OCI-LY7 (cell line): ENCODE measurements at regions not wholly inside any gene's neighbourhood (a gene's known extent, or its start where the extent isn't known, plus 50 kb on each side); places are given as distances from the start of the nearest gene placed in this dataset.

ENCODE experiments used
- BruUV-seq: library from RNA; stranded (reverse); fragments of 400-500 nt; replicated peaks from 2 replicates; lab custom pipeline; 2021; lab: Mats Ljungman, UMichigan
- CTCF ChIA-PET: fragments of 300-600 bp; sonication (Branson Sonifier 250); formaldehyde crosslinking; loops from one replicate; lab custom pipeline; 2022; ENCODE audit warnings: antibody characterized with exemption; ENCODE audit not compliant: unreplicated experiment; lab: Charles Lee
- POLR2A ChIA-PET: fragments of 300-600 bp; sonication (Branson Sonifier 250); formaldehyde crosslinking; loops from one replicate; lab custom pipeline; 2022; ENCODE audit warnings: antibody characterized with exemption; lab: Charles Lee
- DNase-seq: peaks from one replicate; pipeline ENCODE4 v3.0.0-alpha.2; 2015; ENCODE audit warnings: low spot score
- H2AFZ ChIP-seq: fragments of 200-600 bp; sonication (generic), shearing (Covaris generic); 2 replicates; pipeline ENCODE4 v1.6.1; 2014; ENCODE audit warnings: mild to moderate bottlenecking, antibody characterized with exemption, low read length, moderate library complexity
- H3K27ac ChIP-seq: fragments of 200-600 bp; sonication (generic); 2 replicates; pipeline ENCODE4 v1.5.1; 2014; ENCODE audit warnings: mixed run types, low read depth, mild to moderate bottlenecking, moderate library complexity, low read length, inconsistent platforms; ENCODE audit not compliant: poor library complexity, severe bottlenecking
- H3K36me3 ChIP-seq: fragments of 200-600 bp; sonication (generic); 2 replicates; pipeline ENCODE4 v1.6.1; 2014; ENCODE audit warnings: mild to moderate bottlenecking, antibody characterized with exemption, low read length, moderate library complexity, mixed read lengths; ENCODE audit not compliant: insufficient read depth
- H3K4me1 ChIP-seq: fragments of 200-600 bp; sonication (generic); 2 replicates; pipeline ENCODE4 v1.5.1; 2014; ENCODE audit warnings: mild to moderate bottlenecking, low read length; ENCODE audit not compliant: insufficient read depth, poor library complexity, severe bottlenecking
- H3K4me2 ChIP-seq: fragments of 200-600 bp; sonication (generic); 2 replicates; pipeline ENCODE4 v1.6.1; 2014; ENCODE audit warnings: mild to moderate bottlenecking, low read length
- H3K4me3 ChIP-seq: fragments of 200-600 bp; sonication (generic); 2 replicates; pipeline ENCODE4 v1.5.1; 2014; ENCODE audit warnings: mild to moderate bottlenecking, low read depth, low read length; ENCODE audit not compliant: poor library complexity, severe bottlenecking
- H3K79me2 ChIP-seq: fragments of 200-600 bp; sonication (generic); 2 replicates; pipeline ENCODE4 v1.6.1; 2016; ENCODE audit warnings: low read depth, mild to moderate bottlenecking, low read length, moderate library complexity, mixed read lengths; ENCODE audit not compliant: insufficient read depth
- H3K9me2 ChIP-seq: fragments of 200-600 bp; sonication (generic); 2 replicates; pipeline ENCODE4 v1.6.1; 2016; ENCODE audit warnings: mild to moderate bottlenecking, low read length, mixed read lengths; ENCODE audit not compliant: insufficient read depth
- H3K9me3 ChIP-seq: fragments of 200-600 bp; sonication (generic); 2 replicates; pipeline ENCODE4 v1.6.1; 2014; ENCODE audit warnings: mild to moderate bottlenecking, mixed run types, low read length, mixed read lengths
- H4K20me1 ChIP-seq: fragments of 200-600 bp; sonication (generic); 2 replicates; pipeline ENCODE4 v1.6.1; 2014; ENCODE audit warnings: mild to moderate bottlenecking, antibody characterized with exemption, low read length, moderate library complexity, mixed read lengths; ENCODE audit not compliant: insufficient read depth
- CTCF ChIP-seq: fragments of 200-600 bp; sonication (generic); conservative IDR thresholded peaks from 2 replicates; pipeline ENCODE4 v1.5.1; 2014; ENCODE audit warnings: mild to moderate bottlenecking, antibody characterized with exemption, low read length, moderate library complexity, mixed read lengths
- EZH2phosphoT487 ChIP-seq: fragments of 200-600 bp; sonication (generic); IDR thresholded peaks from 2 replicates; pipeline ENCODE4 v1.6.1; 2018; ENCODE audit warnings: low read depth, borderline replicate concordance, mild to moderate bottlenecking, mixed run types, antibody characterized with exemption, low read length, moderate library complexity, mixed read lengths
- intact Hi-C: fragments of 100-400 bp; cut with micrococcal nuclease; formaldehyde crosslinking; loops from one replicate; pipeline ENCODE4 v1.10.0; 2022; ENCODE audit not compliant: unreplicated experiment

DNA sequence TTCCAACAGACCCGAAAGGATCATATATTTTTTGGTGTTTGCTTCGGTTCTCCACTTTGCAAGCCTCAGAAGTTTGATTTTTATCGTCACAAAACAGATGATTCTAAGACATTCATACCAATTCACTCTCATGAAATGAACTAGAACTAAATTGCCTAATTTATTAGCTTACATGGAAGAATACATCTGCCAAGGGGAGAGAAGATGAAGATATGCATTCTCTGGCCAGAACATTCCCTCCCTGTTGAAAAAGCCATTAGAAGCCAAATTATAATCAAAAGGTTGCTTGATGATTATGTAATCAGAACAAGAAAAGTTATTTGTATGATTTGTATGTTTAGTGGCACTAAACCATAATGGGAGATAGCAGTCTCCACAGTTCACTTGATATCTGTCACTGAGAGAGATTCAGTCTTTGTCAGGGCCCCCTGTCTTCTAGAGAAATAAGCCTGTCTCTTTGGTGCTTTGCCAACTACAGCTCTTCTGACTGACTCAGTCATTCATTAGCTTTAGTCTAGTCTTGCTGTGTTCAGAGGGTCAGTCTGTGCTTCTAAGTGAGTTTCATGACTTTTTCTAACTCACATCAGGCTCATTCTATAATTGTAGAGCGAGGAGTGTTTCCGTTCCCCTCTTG is 95.3 kb upstream of the GNAI1 start:
- Histone ChIP-seq H3K9me3 (no peaks in the 10 kb centered on the region), H3K4me3 (no peak overlapping the region), H3K4me1 (no peaks in the 10 kb centered on the region), H3K27ac (no peak overlapping the region), H3K36me3 (no peaks in the 10 kb centered on the region), H4K20me1 (no peaks in the 10 kb centered on the region), H3K4me2 (no peak overlapping the region), H2AFZ (no peak overlapping the region), H3K79me2 (no peaks in the 10 kb centered on the region), H3K9me2 (no peaks in the 10 kb centered on the region)
- ChIA-PET POLR2A (interaction anchor here (0.7 kb wide), 1 partner anchor 939 kb away, joined by 4 read pairs; no protein-coding TSS in a partner anchor), CTCF (no interaction called here)
- intact Hi-C loops = no loop called here
- no peak for DNase-seq
- TF ChIP-seq EZH2phosphoT487 (no peak), CTCF (no peak)
- BruUV-seq = no TSS peak

DNA sequence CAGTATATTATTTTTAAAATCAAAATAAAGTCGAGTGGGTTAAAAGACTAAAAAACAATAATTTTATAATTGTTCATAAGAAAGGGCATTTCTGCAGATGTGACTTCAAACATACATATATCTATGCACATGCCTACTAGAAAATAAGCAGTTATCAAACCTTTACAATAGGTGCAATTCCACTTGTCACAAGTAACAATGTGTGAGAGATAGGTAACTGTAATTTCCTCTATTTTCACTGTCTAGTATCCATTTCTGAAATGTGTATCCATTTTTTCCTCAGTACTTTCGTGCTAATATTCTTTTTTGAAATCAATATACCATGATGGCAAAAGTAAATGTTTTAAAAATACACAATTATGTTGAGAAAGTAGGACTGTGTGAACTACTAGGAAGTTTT is 96.9 kb upstream of the GNAI1 start:
- no peaks in the 10 kb centered on the region for H3K9me2 ChIP-seq
- TF ChIP-seq CTCF (no peak), EZH2phosphoT487 (no peak)
- H3K4me2 ChIP-seq = no peak overlapping the region
- no peaks in the 10 kb centered on the region for H3K4me1 ChIP-seq
- ChIA-PET CTCF (no interaction called here), POLR2A (no interaction called here)
- no peaks in the 10 kb centered on the region for H3K36me3 ChIP-seq
- H3K9me3 ChIP-seq = no peaks in the 10 kb centered on the region
- no TSS peak for BruUV-seq
- no peak for DNase-seq
- no peak overlapping the region for H3K27ac ChIP-seq
- H3K4me3 ChIP-seq = no peak overlapping the region
- H2AFZ ChIP-seq = no peak overlapping the region
- intact Hi-C loops = no loop called here
- no peaks in the 10 kb centered on the region for H4K20me1 ChIP-seq
- H3K79me2 ChIP-seq = no peaks in the 10 kb centered on the region

GRCh38 chr7:80036107-80036506 is 98.5 kb upstream of the GNAI1 start:
- H2AFZ ChIP-seq = no peak overlapping the region
- H3K36me3 ChIP-seq = no peaks in the 10 kb centered on the region
- no peak for TF ChIP-seq CTCF
- no peak for TF ChIP-seq EZH2phosphoT487
- no peaks in the 10 kb centered on the region for H3K9me2 ChIP-seq
- intact Hi-C loops = no loop called here
- CTCF ChIA-PET = no interaction called here
- H3K79me2 ChIP-seq = no peaks in the 10 kb centered on the region
- H3K27ac ChIP-seq = no peak overlapping the region
- no peak overlapping the region for H3K4me3 ChIP-seq
- POLR2A ChIA-PET = interaction anchor here (0.6 kb wide), 1 partner anchor 46 kb away, joined by 3 read pairs; no protein-coding TSS in a partner anchor
- no peaks in the 10 kb centered on the region for H4K20me1 ChIP-seq
- BruUV-seq = no TSS peak
- DNase-seq = no peak
- no peaks in the 10 kb centered on the region for H3K9me3 ChIP-seq
- no peaks in the 10 kb centered on the region for H3K4me1 ChIP-seq
- no peak overlapping the region for H3K4me2 ChIP-seq
